ENCODE measurements at regions not wholly inside any gene's neighbourhood (a gene's known extent, or its start where the extent isn't known, plus 50 kb on each side); places are given as distances from the start of the nearest gene placed in this dataset.

DNA sequence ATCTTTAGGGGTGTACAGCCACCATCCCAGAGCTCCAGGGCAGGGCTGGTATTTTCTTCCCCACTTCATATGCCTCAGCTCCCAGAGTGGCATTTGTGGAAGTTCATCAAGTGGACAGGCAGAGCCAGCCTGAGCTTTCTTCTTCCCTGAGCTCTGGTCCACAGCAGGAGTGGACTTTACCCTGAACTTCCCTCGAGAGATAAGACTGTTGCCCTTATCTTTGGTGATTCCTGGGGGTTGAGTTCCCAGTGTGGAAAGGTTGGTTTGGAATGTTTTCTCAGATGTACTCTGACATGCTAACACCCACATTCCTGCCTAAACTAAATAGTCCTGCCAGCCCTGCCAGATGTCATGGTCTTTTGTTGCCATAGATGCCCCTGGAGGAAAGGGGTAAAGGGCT is 62.0 kb upstream of the LGALSL start:
- Histone ChIP-seq H3K4me1 (ENCODE audit: insufficient read depth) (no peaks in the 10 kb centered on the region), H3F3A (replicated peaks; ENCODE audit: low read depth) (no peaks in the 10 kb centered on the region), H3K9me2 (ENCODE audit: insufficient read depth) (peaks cover 13% of the 10 kb centered on the region), H2AFZ (no peak overlapping the region), H3K4me2 (no peak overlapping the region), H3K4me3 (no peak overlapping the region), H3K79me2 (replicated peaks; ENCODE audit: insufficient read depth) (no peaks in the 10 kb centered on the region), H3K27ac (ENCODE audit: low read depth) (no peak overlapping the region), H3K27me3 (ENCODE audit: insufficient read depth) (no peaks in the 10 kb centered on the region), H3K36me3 (ENCODE audit: insufficient read depth) (no peaks in the 10 kb centered on the region), H4K20me1 (replicated peaks; ENCODE audit: insufficient read depth) (no peaks in the 10 kb centered on the region)
- ATAC-seq (no peak), DNase-seq (ENCODE audit: low spot score) (no peak)
- Mint-ChIP-seq H3K4me1 (peaks cover 2% of the 10 kb centered on the region; the same call in 1 of the 3 replicates), H3K27me3 (ENCODE audit: insufficient read depth, low read depth, poor library complexity) (peaks cover 4% of the 10 kb centered on the region), H3K4me3 (no peak overlapping the region), H3K9me3 (peaks cover 12% of the 10 kb centered on the region; the same call in 2 of the 3 replicates), H3K27ac (no peak overlapping the region), H3K36me3 (ENCODE audit: low read depth) (0 out of 3 replicates have a peak, but pooled peaks cover 3% of the 10 kb centered on the region)
- TF ChIP-seq EZH2phosphoT487 (IDR thresholded peaks at IDR 0.05; ENCODE audit: unreplicated experiment): no peak
- no peak for TF ChIP-seq JUNB (IDR thresholded peaks at IDR 0.05; ENCODE audit: unreplicated experiment)
- TF ChIP-seq, protein P1, sequence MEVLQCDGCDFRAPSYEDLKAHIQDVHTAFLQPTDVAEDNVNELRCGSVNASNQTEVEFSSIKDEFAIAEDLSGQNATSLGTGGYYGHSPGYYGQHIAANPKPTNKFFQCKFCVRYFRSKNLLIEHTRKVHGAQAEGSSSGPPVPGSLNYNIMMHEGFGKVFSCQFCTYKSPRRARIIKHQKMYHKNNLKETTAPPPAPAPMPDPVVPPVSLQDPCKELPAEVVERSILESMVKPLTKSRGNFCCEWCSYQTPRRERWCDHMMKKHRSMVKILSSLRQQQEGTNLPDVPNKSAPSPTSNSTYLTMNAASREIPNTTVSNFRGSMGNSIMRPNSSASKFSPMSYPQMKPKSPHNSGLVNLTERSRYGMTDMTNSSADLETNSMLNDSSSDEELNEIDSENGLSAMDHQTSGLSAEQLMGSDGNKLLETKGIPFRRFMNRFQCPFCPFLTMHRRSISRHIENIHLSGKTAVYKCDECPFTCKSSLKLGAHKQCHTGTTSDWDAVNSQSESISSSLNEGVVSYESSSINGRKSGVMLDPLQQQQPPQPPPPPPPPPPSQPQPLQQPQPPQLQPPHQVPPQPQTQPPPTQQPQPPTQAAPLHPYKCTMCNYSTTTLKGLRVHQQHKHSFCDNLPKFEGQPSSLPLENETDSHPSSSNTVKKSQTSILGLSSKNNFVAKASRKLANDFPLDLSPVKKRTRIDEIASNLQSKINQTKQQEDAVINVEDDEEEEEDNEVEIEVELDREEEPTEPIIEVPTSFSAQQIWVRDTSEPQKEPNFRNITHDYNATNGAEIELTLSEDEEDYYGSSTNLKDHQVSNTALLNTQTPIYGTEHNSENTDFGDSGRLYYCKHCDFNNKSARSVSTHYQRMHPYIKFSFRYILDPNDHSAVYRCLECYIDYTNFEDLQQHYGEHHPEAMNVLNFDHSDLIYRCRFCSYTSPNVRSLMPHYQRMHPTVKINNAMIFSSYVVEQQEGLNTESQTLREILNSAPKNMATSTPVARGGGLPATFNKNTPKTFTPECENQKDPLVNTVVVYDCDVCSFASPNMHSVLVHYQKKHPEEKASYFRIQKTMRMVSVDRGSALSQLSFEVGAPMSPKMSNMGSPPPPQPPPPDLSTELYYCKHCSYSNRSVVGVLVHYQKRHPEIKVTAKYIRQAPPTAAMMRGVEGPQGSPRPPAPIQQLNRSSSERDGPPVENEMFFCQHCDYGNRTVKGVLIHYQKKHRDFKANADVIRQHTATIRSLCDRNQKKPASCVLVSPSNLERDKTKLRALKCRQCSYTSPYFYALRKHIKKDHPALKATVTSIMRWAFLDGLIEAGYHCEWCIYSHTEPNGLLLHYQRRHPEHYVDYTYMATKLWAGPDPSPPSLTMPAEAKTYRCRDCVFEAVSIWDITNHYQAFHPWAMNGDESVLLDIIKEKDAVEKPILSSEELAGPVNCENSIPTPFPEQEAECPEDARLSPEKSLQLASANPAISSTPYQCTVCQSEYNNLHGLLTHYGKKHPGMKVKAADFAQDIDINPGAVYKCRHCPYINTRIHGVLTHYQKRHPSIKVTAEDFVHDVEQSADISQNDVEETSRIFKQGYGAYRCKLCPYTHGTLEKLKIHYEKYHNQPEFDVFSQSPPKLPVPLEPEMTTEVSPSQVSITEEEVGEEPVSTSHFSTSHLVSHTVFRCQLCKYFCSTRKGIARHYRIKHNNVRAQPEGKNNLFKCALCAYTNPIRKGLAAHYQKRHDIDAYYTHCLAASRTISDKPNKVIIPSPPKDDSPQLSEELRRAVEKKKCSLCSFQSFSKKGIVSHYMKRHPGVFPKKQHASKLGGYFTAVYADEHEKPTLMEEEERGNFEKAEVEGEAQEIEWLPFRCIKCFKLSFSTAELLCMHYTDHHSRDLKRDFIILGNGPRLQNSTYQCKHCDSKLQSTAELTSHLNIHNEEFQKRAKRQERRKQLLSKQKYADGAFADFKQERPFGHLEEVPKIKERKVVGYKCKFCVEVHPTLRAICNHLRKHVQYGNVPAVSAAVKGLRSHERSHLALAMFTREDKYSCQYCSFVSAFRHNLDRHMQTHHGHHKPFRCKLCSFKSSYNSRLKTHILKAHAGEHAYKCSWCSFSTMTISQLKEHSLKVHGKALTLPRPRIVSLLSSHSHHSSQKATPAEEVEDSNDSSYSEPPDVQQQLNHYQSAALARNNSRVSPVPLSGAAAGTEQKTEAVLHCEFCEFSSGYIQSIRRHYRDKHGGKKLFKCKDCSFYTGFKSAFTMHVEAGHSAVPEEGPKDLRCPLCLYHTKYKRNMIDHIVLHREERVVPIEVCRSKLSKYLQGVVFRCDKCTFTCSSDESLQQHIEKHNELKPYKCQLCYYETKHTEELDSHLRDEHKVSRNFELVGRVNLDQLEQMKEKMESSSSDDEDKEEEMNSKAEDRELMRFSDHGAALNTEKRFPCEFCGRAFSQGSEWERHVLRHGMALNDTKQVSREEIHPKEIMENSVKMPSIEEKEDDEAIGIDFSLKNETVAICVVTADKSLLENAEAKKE (CRISPR knock-in tag; IDR thresholded peaks at IDR 0.05): no peak
- TF ChIP-seq, protein P2, sequence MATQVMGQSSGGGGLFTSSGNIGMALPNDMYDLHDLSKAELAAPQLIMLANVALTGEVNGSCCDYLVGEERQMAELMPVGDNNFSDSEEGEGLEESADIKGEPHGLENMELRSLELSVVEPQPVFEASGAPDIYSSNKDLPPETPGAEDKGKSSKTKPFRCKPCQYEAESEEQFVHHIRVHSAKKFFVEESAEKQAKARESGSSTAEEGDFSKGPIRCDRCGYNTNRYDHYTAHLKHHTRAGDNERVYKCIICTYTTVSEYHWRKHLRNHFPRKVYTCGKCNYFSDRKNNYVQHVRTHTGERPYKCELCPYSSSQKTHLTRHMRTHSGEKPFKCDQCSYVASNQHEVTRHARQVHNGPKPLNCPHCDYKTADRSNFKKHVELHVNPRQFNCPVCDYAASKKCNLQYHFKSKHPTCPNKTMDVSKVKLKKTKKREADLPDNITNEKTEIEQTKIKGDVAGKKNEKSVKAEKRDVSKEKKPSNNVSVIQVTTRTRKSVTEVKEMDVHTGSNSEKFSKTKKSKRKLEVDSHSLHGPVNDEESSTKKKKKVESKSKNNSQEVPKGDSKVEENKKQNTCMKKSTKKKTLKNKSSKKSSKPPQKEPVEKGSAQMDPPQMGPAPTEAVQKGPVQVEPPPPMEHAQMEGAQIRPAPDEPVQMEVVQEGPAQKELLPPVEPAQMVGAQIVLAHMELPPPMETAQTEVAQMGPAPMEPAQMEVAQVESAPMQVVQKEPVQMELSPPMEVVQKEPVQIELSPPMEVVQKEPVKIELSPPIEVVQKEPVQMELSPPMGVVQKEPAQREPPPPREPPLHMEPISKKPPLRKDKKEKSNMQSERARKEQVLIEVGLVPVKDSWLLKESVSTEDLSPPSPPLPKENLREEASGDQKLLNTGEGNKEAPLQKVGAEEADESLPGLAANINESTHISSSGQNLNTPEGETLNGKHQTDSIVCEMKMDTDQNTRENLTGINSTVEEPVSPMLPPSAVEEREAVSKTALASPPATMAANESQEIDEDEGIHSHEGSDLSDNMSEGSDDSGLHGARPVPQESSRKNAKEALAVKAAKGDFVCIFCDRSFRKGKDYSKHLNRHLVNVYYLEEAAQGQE (IDR thresholded peaks at IDR 0.05; ENCODE audit: unreplicated experiment): no peak
- no peak for TF ChIP-seq CTCF (conservative IDR thresholded peaks at IDR 0.05; ENCODE audit: low read depth in 2 of 2)
- no peak for TF ChIP-seq ZNF114 (CRISPR knock-in tag; IDR thresholded peaks at IDR 0.05)
- TF ChIP-seq STAT1 (IDR thresholded peaks at IDR 0.05; ENCODE audit: unreplicated experiment): no peak
- no peak for TF ChIP-seq EZH2 (IDR thresholded peaks at IDR 0.05; ENCODE audit: low read depth, unreplicated experiment)
- TF ChIP-seq CREB1 (CRISPR knock-in tag; IDR thresholded peaks at IDR 0.05; ENCODE audit: low read depth): no peak

Data from GM23338 (cell line).